ENCODE measurements at regions not wholly inside any gene's neighbourhood (a gene's known extent, or its start where the extent isn't known, plus 50 kb on each side); places are given as distances from the start of the nearest gene placed in this dataset.

DNA sequence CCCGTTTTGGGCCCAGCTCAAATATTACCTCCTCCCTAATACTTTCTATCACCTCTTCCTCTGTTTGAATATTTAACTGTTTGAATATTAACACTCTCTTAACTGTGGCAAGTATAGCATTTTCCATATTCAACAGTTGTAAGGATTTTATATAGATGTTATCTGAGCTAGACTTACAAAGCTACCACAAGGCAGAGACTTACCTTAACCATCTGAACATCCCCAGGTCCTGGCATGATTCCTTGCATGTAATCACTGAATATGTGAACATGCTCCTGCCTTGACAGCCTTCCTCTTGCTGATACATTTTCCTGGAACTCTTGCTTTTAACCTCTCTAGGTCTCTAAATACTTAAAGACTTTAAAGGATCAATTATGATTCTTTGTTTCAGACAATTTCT is 182.4 kb downstream of the MCHR2 start:
- no peak overlapping the region for H3K27ac ChIP-seq (ENCODE audit: low read depth, low read length)
- no peaks in the 10 kb centered on the region for H3K27me3 ChIP-seq (ENCODE audit: control insufficient read depth, insufficient read depth, low read length)
- POLR2A ChIA-PET = no interaction called here
- TF ChIP-seq, protein P1, sequence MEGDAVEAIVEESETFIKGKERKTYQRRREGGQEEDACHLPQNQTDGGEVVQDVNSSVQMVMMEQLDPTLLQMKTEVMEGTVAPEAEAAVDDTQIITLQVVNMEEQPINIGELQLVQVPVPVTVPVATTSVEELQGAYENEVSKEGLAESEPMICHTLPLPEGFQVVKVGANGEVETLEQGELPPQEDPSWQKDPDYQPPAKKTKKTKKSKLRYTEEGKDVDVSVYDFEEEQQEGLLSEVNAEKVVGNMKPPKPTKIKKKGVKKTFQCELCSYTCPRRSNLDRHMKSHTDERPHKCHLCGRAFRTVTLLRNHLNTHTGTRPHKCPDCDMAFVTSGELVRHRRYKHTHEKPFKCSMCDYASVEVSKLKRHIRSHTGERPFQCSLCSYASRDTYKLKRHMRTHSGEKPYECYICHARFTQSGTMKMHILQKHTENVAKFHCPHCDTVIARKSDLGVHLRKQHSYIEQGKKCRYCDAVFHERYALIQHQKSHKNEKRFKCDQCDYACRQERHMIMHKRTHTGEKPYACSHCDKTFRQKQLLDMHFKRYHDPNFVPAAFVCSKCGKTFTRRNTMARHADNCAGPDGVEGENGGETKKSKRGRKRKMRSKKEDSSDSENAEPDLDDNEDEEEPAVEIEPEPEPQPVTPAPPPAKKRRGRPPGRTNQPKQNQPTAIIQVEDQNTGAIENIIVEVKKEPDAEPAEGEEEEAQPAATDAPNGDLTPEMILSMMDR (IDR thresholded peaks at IDR 0.05; ENCODE audit: low read depth, low read length) = no peak
- no peaks in the 10 kb centered on the region for H3K9me3 ChIP-seq (ENCODE audit: control insufficient read depth, insufficient read depth, low read length)
- CTCF ChIA-PET = no interaction called here
- H3K4me3 ChIP-seq (ENCODE audit: low read depth, low read length) = no peak overlapping the region
- DNase-seq (ENCODE audit: low read depth, low spot score) = no peak

DNA sequence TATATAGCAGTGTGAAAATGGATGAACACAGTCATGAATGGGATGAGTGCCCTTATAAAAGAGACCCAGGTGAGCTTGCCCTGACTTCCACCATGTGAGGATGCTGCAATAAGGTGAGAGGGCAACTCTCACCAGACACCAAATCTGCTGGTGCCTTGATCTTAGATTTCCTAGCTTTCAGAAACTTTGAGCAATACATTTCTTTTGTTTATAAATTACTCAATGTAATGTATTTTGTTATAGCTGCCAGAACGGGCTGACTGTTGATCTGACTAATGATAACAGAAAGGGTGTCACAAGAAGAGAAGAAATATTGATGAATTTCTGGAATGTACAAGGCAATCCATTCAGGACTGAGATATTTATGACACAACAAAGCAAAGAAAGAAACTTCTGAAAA is 180.5 kb downstream of the MCHR2 start:
- no peaks in the 10 kb centered on the region for H3K27me3 ChIP-seq (ENCODE audit: control insufficient read depth, insufficient read depth, low read length)
- TF ChIP-seq, protein P1 (IDR thresholded peaks at IDR 0.05; ENCODE audit: low read depth, low read length) = no peak
- H3K9me3 ChIP-seq (ENCODE audit: control insufficient read depth, insufficient read depth, low read length) = no peaks in the 10 kb centered on the region
- no peak overlapping the region for H3K4me3 ChIP-seq (ENCODE audit: low read depth, low read length)
- H3K27ac ChIP-seq (ENCODE audit: low read depth, low read length) = no peak overlapping the region
- CTCF ChIA-PET = no interaction called here
- no peak for DNase-seq (ENCODE audit: low read depth, low spot score)
- POLR2A ChIA-PET = no interaction called here

DNA sequence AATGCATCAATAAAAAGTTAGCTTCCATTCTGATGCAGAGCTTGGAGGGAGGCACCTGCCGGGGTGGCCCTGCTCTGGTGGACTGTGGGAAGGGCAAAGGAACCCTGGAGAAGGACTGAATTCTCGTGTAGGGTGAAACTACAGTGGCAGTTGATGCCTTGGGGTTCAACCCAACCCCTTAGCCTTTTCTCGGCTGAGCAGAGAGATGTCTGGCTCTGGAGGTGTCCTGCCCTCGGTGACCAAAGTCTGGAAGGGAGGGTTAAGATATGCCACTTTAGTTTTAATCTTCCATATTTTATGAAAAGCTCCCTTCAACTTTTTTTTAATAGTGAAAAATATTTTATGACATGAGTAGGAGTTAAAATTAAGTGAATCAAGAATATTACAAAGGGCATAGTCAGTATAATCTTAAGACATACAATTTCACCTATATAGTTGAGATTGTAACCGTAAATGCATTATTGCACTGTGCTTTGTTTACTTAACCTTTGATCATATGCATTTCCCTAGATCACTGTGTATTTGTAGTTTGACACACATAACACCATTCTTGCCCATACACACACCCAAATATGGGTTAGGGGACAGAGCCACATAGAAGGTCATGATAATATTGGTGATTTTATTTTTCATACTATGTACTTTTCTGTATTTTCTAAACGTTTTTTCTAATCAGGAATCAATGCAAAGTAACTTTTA is 179.6 kb downstream of the MCHR2 start:
- Histone ChIP-seq H3K27ac (ENCODE audit: low read depth, low read length) (no peak overlapping the region), H3K27me3 (ENCODE audit: control insufficient read depth, insufficient read depth, low read length) (no peaks in the 10 kb centered on the region), H3K4me3 (ENCODE audit: low read depth, low read length) (no peak overlapping the region), H3K9me3 (ENCODE audit: control insufficient read depth, insufficient read depth, low read length) (no peaks in the 10 kb centered on the region)
- ChIA-PET CTCF (no interaction called here), POLR2A (no interaction called here)
- TF ChIP-seq, protein P1 (IDR thresholded peaks at IDR 0.05; ENCODE audit: low read depth, low read length) = no peak
- no peak for DNase-seq (ENCODE audit: low read depth, low spot score)

DNA sequence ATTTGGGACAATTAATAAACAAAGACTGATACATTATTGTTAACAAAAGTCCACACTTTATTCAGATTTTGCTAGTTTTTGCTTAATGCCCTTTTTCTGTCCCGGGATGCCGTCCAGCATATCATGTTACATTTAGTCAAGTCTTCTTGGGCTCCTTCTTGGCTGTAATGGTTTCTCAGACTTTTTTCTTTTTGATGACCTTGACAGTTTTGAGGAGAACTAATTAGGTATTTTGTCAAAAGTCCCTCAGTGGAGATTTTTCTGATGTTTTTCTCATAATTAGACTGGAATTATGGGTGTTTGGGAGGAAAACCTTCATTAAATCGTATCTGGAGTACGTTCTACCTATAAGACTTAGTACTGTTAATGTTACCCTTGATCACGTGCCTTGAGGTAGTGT is 177.2 kb downstream of the MCHR2 start:
- TF ChIP-seq, protein P1 (IDR thresholded peaks at IDR 0.05; ENCODE audit: low read depth, low read length) = no peak
- no peak overlapping the region for H3K27ac ChIP-seq (ENCODE audit: low read depth, low read length)
- POLR2A ChIA-PET = no interaction called here
- H3K4me3 ChIP-seq (ENCODE audit: low read depth, low read length) = no peak overlapping the region
- CTCF ChIA-PET = no interaction called here
- H3K9me3 ChIP-seq (ENCODE audit: control insufficient read depth, insufficient read depth, low read length) = no peaks in the 10 kb centered on the region
- no peak for DNase-seq (ENCODE audit: low read depth, low spot score)
- no peaks in the 10 kb centered on the region for H3K27me3 ChIP-seq (ENCODE audit: control insufficient read depth, insufficient read depth, low read length)

DNA sequence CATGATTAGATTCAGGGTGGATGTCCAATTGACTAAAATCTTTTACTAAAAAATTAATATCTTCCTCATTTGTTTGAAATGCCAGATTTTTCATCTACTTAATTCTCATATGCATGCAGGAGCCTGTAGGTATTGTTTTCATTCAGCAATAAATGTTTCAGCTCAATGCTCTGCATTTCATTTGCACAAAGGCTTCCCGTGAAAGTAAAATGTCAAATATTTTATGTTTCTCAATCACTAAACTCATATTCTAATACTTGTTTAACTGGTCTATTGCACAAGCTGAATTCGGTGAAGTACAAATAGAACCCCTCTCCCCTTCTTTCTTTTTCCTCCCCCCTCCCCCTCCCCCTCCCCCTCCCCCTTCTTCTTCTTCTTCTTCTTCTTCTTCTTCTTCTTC is 175.9 kb downstream of the MCHR2 start:
- no peak for DNase-seq (ENCODE audit: low read depth, low spot score)
- Histone ChIP-seq H3K27me3 (ENCODE audit: control insufficient read depth, insufficient read depth, low read length) (no peaks in the 10 kb centered on the region), H3K4me3 (ENCODE audit: low read depth, low read length) (no peak overlapping the region), H3K9me3 (ENCODE audit: control insufficient read depth, insufficient read depth, low read length) (no peaks in the 10 kb centered on the region), H3K27ac (ENCODE audit: low read depth, low read length) (no peak overlapping the region)
- ChIA-PET CTCF (interaction anchor here (0.6 to 0.7 kb wide), 2 partner anchors 249 to 416 kb away, joined by 3 read pairs; no protein-coding TSS in a partner anchor), POLR2A (no interaction called here)
- TF ChIP-seq, protein P1 (IDR thresholded peaks at IDR 0.05; ENCODE audit: low read depth, low read length) = no peak
